ENCODE measurements at regions not wholly inside any gene's neighbourhood (a gene's known extent, or its start where the extent isn't known, plus 50 kb on each side); places are given as distances from the start of the nearest gene placed in this dataset.

GRCh38 chr2:222351035-222351434 is 52.2 kb upstream of the PAX3 start:
- Histone ChIP-seq H3K27me3 (ENCODE audit: insufficient read depth, low read length) (no peaks in the 10 kb centered on the region), H3K4me1 (ENCODE audit: insufficient read depth, low read length) (no peaks in the 10 kb centered on the region), H4K20me1 (ENCODE audit: insufficient read depth, low read length) (no peaks in the 10 kb centered on the region), H3K36me3 (ENCODE audit: insufficient read depth, low read length) (no peaks in the 10 kb centered on the region), H3K4me2 (ENCODE audit: insufficient read depth, low read length) (no peak overlapping the region), H3K9me3 (ENCODE audit: low read depth, low read length) (no peaks in the 10 kb centered on the region), H3K27ac (ENCODE audit: low read depth, low read length) (no peak overlapping the region), H2AFZ (ENCODE audit: low read length) (no peak overlapping the region), H3K79me2 (ENCODE audit: insufficient read depth, low read length) (no peaks in the 10 kb centered on the region), H3K4me3 (ENCODE audit: insufficient read depth, low read length) (no peak overlapping the region)
- DNase-seq (ENCODE audit: insufficient read length, low spot score, missing footprints): no peak
- TF ChIP-seq CTCF (IDR thresholded peaks at IDR 0.05; ENCODE audit: extremely low read depth, low read depth, low read length): no peak

GRCh38 chr2:222352981-222353380 is 54.2 kb upstream of the PAX3 start:
- H3K27ac ChIP-seq (ENCODE audit: low read depth, low read length): no peak overlapping the region
- H3K9me3 ChIP-seq (ENCODE audit: low read depth, low read length): no peaks in the 10 kb centered on the region
- no peaks in the 10 kb centered on the region for H3K36me3 ChIP-seq (ENCODE audit: insufficient read depth, low read length)
- no peaks in the 10 kb centered on the region for H3K27me3 ChIP-seq (ENCODE audit: insufficient read depth, low read length)
- H3K79me2 ChIP-seq (ENCODE audit: insufficient read depth, low read length): no peaks in the 10 kb centered on the region
- H3K4me3 ChIP-seq (ENCODE audit: insufficient read depth, low read length): no peak overlapping the region
- H3K4me2 ChIP-seq (ENCODE audit: insufficient read depth, low read length): no peak overlapping the region
- no peak overlapping the region for H2AFZ ChIP-seq (ENCODE audit: low read length)
- no peaks in the 10 kb centered on the region for H4K20me1 ChIP-seq (ENCODE audit: insufficient read depth, low read length)
- H3K4me1 ChIP-seq (ENCODE audit: insufficient read depth, low read length): no peaks in the 10 kb centered on the region
- TF ChIP-seq CTCF (IDR thresholded peaks at IDR 0.05; ENCODE audit: extremely low read depth, low read depth, low read length): no peak
- no peak for DNase-seq (ENCODE audit: insufficient read length, low spot score, missing footprints)

GRCh38 chr2:222353993-222354392 is 55.2 kb upstream of the PAX3 start:
- Histone ChIP-seq H3K79me2 (ENCODE audit: insufficient read depth, low read length) (no peaks in the 10 kb centered on the region), H3K36me3 (ENCODE audit: insufficient read depth, low read length) (no peaks in the 10 kb centered on the region), H3K4me2 (ENCODE audit: insufficient read depth, low read length) (no peak overlapping the region)

GRCh38 chr2:222355860-222356259 is 57.1 kb upstream of the PAX3 start:
- Histone ChIP-seq H3K4me3 (ENCODE audit: insufficient read depth, low read length) (no peak overlapping the region), H4K20me1 (ENCODE audit: insufficient read depth, low read length) (no peaks in the 10 kb centered on the region), H3K27me3 (ENCODE audit: insufficient read depth, low read length) (no peaks in the 10 kb centered on the region), H3K9me3 (ENCODE audit: low read depth, low read length) (no peaks in the 10 kb centered on the region), H3K4me1 (ENCODE audit: insufficient read depth, low read length) (no peaks in the 10 kb centered on the region), H3K36me3 (ENCODE audit: insufficient read depth, low read length) (no peaks in the 10 kb centered on the region), H3K4me2 (ENCODE audit: insufficient read depth, low read length) (no peak overlapping the region), H3K27ac (ENCODE audit: low read depth, low read length) (no peak overlapping the region), H2AFZ (ENCODE audit: low read length) (no peak overlapping the region), H3K79me2 (ENCODE audit: insufficient read depth, low read length) (no peaks in the 10 kb centered on the region)
- no peak for TF ChIP-seq CTCF (IDR thresholded peaks at IDR 0.05; ENCODE audit: extremely low read depth, low read depth, low read length)
- DNase-seq (ENCODE audit: insufficient read length, low spot score, missing footprints): no peak

More at GRCh38 chr2:222353993-222354392, 55.2 kb upstream of the PAX3 start:
- no peak overlapping the region for H3K4me3 ChIP-seq (ENCODE audit: insufficient read depth, low read length)
- no peak overlapping the region for H2AFZ ChIP-seq (ENCODE audit: low read length)
- TF ChIP-seq CTCF (IDR thresholded peaks at IDR 0.05; ENCODE audit: extremely low read depth, low read depth, low read length): no peak
- H4K20me1 ChIP-seq (ENCODE audit: insufficient read depth, low read length): no peaks in the 10 kb centered on the region
- H3K4me1 ChIP-seq (ENCODE audit: insufficient read depth, low read length): no peaks in the 10 kb centered on the region
- no peak for DNase-seq (ENCODE audit: insufficient read length, low spot score, missing footprints)
- no peak overlapping the region for H3K27ac ChIP-seq (ENCODE audit: low read depth, low read length)
- H3K9me3 ChIP-seq (ENCODE audit: low read depth, low read length): no peaks in the 10 kb centered on the region
- no peaks in the 10 kb centered on the region for H3K27me3 ChIP-seq (ENCODE audit: insufficient read depth, low read length)

All from osteoblast (primary cell).